ENCODE measurements at regions not wholly inside any gene's neighbourhood (a gene's known extent, or its start where the extent isn't known, plus 50 kb on each side); places are given as distances from the start of the nearest gene placed in this dataset.

DNA sequence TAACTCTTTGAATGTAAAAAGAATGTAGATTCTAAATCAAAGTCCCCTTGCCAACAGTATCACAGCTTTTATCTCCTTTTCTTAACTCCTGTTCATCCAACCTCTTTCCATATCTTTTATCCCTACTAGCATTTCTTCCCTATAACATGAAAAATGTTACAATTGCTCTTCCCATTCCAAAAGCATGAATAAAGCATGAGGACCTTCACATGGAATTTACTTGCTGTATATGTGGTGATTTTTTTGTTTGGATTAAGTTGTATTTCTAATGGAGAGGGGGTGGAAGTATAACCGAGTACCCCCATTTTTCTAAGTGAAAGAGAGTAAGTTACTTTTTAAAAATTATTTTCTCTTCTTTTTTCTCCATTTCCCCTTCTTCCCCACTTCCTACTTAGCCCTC lies 94.9 kb upstream of the RBBP8 start:
- H3K27ac ChIP-seq = no peak overlapping the region
- TF ChIP-seq, protein P1, sequence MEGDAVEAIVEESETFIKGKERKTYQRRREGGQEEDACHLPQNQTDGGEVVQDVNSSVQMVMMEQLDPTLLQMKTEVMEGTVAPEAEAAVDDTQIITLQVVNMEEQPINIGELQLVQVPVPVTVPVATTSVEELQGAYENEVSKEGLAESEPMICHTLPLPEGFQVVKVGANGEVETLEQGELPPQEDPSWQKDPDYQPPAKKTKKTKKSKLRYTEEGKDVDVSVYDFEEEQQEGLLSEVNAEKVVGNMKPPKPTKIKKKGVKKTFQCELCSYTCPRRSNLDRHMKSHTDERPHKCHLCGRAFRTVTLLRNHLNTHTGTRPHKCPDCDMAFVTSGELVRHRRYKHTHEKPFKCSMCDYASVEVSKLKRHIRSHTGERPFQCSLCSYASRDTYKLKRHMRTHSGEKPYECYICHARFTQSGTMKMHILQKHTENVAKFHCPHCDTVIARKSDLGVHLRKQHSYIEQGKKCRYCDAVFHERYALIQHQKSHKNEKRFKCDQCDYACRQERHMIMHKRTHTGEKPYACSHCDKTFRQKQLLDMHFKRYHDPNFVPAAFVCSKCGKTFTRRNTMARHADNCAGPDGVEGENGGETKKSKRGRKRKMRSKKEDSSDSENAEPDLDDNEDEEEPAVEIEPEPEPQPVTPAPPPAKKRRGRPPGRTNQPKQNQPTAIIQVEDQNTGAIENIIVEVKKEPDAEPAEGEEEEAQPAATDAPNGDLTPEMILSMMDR (conservative IDR thresholded peaks at IDR 0.05) = no peak

DNA sequence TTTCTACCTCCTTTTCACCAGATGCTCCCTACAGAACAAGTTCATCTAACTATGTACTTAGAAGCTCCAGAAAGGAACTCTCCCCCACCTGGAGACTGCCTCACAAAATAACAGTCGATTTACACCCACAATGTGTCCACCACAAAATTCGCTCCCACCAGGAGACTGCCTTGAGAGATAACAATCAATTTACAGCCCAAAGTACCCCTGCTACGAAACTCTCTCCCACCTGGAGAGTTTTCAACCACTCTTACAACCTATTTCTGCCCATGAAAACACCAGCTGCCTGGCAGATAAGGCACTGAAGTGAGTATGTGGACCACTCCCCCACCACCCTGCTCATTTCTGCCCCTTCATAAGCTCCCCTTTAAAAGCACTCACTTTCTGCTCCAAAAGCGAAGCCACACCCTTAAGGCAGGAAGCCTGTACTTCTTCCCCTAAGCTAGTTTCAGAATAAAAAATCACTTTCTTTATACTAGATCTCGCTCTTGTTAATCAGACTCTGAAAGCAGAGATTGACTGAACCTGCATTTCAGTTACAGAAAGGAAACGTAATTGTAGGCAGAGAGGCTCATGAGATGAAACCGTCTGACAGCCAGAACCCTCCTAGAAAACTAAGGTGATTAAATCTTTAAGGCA lies 94.4 kb upstream of the RBBP8 start:
- TF ChIP-seq, protein P1 (conservative IDR thresholded peaks at IDR 0.05) = no peak
- H3K27ac ChIP-seq = no peak overlapping the region

DNA sequence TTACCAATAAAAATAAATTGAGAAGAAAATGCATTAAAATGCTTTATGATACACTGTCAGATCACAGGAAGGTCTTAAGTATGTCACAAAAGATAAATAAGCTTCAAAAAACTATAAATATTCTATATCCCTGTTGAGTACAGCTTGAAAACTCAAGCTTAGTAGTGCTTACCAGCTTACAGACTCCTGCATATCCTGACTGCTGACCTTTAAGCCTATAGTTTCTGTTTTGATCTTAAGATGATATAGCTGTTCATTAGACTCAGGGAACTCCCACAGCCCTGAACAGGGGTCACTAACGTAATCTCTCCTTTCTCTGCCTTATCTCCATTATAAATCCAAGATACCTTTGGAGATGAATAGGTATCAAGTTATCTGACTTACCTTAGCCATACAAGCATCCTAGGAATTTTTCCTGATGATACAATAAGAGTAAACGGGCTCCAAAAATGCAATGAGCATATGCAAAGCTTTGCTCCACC lies 93.7 kb upstream of the RBBP8 start:
- H3K27ac ChIP-seq = no peak overlapping the region
- TF ChIP-seq, protein P1 (conservative IDR thresholded peaks at IDR 0.05) = no peak

DNA sequence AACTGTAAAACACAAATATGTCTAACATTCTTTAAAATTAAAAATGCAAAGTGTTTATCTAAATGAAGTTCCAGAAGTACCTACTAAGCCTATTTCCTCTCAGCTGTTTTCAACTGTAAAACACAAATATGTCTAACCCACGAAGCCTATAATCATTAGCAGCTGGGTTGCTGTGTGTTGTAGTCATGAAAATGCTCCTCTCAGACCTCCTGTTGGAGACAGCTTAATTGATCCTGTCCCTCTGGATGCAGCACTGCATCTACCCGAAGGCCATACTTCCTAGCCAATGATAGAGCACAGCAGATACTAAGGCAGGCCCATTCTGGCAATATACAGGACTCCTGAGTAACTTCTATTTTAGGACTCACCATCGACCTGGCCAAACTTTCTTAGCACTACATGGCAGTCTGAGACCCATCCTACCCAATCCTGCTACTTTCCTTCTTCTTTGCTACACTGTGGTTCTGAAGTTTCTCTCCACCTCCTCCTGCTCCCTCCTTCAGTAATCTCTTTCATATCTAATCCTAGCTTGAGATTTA lies 92.5 kb upstream of the RBBP8 start:
- no peak overlapping the region for H3K27ac ChIP-seq

DNA sequence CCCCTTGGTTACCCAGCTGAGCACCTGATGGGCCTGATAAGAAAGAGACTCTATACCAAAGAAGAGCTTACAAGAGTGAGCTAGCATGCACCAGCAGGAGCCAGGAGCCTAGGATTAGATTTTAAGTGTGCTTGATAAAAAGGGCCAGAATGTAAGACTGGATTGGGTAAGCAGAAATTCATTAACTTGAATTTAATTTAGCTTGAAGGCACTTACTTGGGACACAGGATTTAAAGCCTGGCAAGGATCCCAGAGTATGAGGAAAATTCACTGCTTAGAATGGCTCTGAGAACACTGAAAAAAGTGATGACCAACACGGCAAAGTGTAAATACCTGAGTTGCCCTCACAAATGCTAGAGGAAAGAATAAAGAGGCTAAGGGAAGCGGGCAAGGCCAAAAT lies 91.3 kb upstream of the RBBP8 start:
- TF ChIP-seq, protein P1 (conservative IDR thresholded peaks at IDR 0.05) = no peak

More for the DNA sequence above, 92.5 kb upstream of the RBBP8 start:
- TF ChIP-seq, protein P1 (conservative IDR thresholded peaks at IDR 0.05) = no peak

DNA sequence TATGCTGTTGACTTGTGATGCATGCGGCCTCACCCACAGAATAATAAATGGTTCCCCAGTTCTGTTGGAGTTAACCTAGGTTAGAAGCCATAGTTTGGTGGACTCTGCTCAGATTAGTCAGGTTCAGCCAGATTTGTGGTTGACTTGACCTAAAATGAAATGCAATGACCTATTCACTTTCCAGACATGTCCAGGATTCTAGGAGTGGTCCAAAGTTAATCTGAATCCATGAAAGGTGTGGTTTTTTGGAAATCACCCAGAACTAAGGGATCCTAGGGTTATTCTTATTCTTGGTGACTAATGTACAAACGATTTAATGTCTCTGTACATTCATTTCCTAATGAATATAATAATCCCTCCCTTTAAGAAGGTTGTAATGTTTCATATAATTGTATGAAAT lies 88.9 kb upstream of the RBBP8 start:
- H3K27ac ChIP-seq = no peak overlapping the region
- TF ChIP-seq, protein P1 (conservative IDR thresholded peaks at IDR 0.05) = no peak

More for the DNA sequence above, 91.3 kb upstream of the RBBP8 start:
- H3K27ac ChIP-seq = no peak overlapping the region

DNA sequence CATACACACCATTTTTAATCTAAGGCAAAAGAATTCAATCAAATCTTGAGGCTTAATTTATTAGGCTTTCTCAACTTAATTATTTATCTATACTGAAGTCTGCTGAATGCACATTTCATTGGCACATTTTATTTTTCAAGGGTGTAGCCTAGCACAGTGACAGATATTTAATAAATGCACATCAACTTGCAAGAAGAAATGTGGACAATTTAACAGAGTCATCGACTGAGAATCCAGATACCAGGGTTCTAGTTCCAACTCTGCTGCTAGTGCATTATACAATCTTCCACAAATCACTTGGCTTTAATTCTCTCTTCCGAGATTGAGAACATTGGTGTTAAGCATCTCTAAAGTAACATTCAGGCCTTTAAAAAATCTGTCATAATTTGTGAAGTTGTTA lies 88.5 kb upstream of the RBBP8 start:
- TF ChIP-seq, protein P1 (conservative IDR thresholded peaks at IDR 0.05) = no peak
- H3K27ac ChIP-seq = no peak overlapping the region

All from VCaP (cell line).